ENCODE measurements at regions not wholly inside any gene's neighbourhood (a gene's known extent, or its start where the extent isn't known, plus 50 kb on each side); places are given as distances from the start of the nearest gene placed in this dataset.

GRCh38 chrX:129188231-129188630 is 335.1 kb downstream of the SMARCA1 start:
- TF ChIP-seq, protein P1, sequence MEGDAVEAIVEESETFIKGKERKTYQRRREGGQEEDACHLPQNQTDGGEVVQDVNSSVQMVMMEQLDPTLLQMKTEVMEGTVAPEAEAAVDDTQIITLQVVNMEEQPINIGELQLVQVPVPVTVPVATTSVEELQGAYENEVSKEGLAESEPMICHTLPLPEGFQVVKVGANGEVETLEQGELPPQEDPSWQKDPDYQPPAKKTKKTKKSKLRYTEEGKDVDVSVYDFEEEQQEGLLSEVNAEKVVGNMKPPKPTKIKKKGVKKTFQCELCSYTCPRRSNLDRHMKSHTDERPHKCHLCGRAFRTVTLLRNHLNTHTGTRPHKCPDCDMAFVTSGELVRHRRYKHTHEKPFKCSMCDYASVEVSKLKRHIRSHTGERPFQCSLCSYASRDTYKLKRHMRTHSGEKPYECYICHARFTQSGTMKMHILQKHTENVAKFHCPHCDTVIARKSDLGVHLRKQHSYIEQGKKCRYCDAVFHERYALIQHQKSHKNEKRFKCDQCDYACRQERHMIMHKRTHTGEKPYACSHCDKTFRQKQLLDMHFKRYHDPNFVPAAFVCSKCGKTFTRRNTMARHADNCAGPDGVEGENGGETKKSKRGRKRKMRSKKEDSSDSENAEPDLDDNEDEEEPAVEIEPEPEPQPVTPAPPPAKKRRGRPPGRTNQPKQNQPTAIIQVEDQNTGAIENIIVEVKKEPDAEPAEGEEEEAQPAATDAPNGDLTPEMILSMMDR (IDR thresholded peaks at IDR 0.05): no peak
- TF ChIP-seq POLR2A (IDR thresholded peaks at IDR 0.05): no peak

Measured in Peyer's patch (tissue), 4 donors.